B cell (primary cell): ENCODE measurements at regions not wholly inside any gene's neighbourhood (a gene's known extent, or its start where the extent isn't known, plus 50 kb on each side); places are given as distances from the start of the nearest gene placed in this dataset.
A peak's percentile ranks its signal among the peaks of the same experiment; 100 is the strongest.

Experiments used
- ATAC-seq: fragments of 200-7000 bp; cut with Tn5 transposase; one replicate; pipeline ENCODE4 v1.10.0; 2021; ENCODE audit warnings: low read depth, mild to moderate bottlenecking, moderate number of reproducible peaks, moderate library complexity
- CTCF ChIA-PET: fragments of 350-600 bp; sonication (Branson Sonifier 250); formaldehyde crosslinking; loops from one replicate; lab custom pipeline; 2021; ENCODE audit warnings: antibody characterized with exemption, inconsistent platforms; lab: Charles Lee
- POLR2A ChIA-PET: fragments of 350-600 bp; sonication (Branson Sonifier 250); formaldehyde crosslinking; loops from one replicate; lab custom pipeline; 2021; ENCODE audit warnings: antibody characterized with exemption; lab: Charles Lee
- DNase-seq: peaks from one replicate; pipeline ENCODE4 v3.0.0; 2013
- H2AFZ ChIP-seq: 2 replicates; pipeline ENCODE4 v1.6.1; 2012; ENCODE audit warnings: mild to moderate bottlenecking, low read depth, low read length; ENCODE audit not compliant: insufficient read depth, poor library complexity, severe bottlenecking
- H3K27ac ChIP-seq, 2 donors: 1 replicate in 1 of 2; 2 replicates in 1 of 2; pipeline ENCODE4 v1.5.1; 2012 to 2013; ENCODE audit warnings: low read length in 2 of 2, mild to moderate bottlenecking in 2 of 2, moderate library complexity in 1 of 2
- H3K27me3 ChIP-seq, 4 experiments: fragments of 200-600 bp in 1 of 4; sonication (generic) in 1 of 4; replicated peaks in 1 of 4; 1 replicate in 2 of 4; 2 replicates in 2 of 4; pipeline versions ENCODE4 v1.6.1 to v1.7.0; 2013 to 2016; ENCODE audit warnings: low read length in 3 of 4, mild to moderate bottlenecking in 2 of 4, mixed read lengths in 1 of 4, moderate library complexity in 1 of 4; ENCODE audit not compliant: insufficient read depth in 4 of 4, control insufficient read depth in 3 of 4; ENCODE audit errors: control extremely low read depth in 1 of 4
- H3K36me3 ChIP-seq, 2 experiments: replicated peaks in 1 of 2; 1 replicate in 1 of 2; 2 replicates in 1 of 2; pipeline versions ENCODE4 v1.6.1 to v1.7.1; 2013; ENCODE audit warnings: low read length in 1 of 2; ENCODE audit not compliant: insufficient read depth in 2 of 2, control insufficient read depth in 1 of 2; ENCODE audit errors: control extremely low read depth in 1 of 2, extremely low read depth in 1 of 2
- H3K4me1 ChIP-seq, 2 donors: fragments of 200-600 bp in 1 of 2; sonication (generic) in 1 of 2; 1 replicate in 1 of 2; 2 replicates in 1 of 2; pipeline versions ENCODE4 v1.5.1 to v1.6.1; 2013 to 2017; ENCODE audit warnings: low read length in 2 of 2; ENCODE audit not compliant: control insufficient read depth in 2 of 2, insufficient read depth in 2 of 2
- H3K4me2 ChIP-seq: replicated peaks from 2 replicates; pipeline ENCODE3; 2012; ENCODE audit warnings: mild to moderate bottlenecking, low read depth, low read length; ENCODE audit not compliant: poor library complexity, severe bottlenecking
- H3K4me3 ChIP-seq, 5 experiments: fragments of 200-600 bp in 1 of 5; sonication (generic) in 1 of 5; 1 replicate in 3 of 5; 2 replicates in 2 of 5; pipeline versions ENCODE4 v1.5.1 to v1.7.0; 2011 to 2016; ENCODE audit warnings: low read length in 4 of 5, mild to moderate bottlenecking in 4 of 5, low read depth in 2 of 5, control low read depth in 1 of 5, moderate library complexity in 1 of 5; ENCODE audit not compliant: insufficient read depth in 1 of 5; ENCODE audit errors: control extremely low read depth in 1 of 5, extremely low read depth in 1 of 5
- H3K79me2 ChIP-seq: fragments of 200-600 bp; sonication (generic); one replicate; pipeline ENCODE4 v1.6.0; 2016; ENCODE audit warnings: low read length; ENCODE audit not compliant: control insufficient read depth, insufficient read depth
- H3K9ac ChIP-seq: fragments of 200-600 bp; sonication (generic); 2 replicates; pipeline ENCODE4 v1.6.1; 2017; ENCODE audit warnings: mild to moderate bottlenecking, low read length, moderate library complexity
- H3K9me3 ChIP-seq, 3 donors: one replicate each; pipeline versions ENCODE4 v1.6.1 to v1.7.1; 2013; ENCODE audit warnings: low read length in 2 of 3; ENCODE audit not compliant: control insufficient read depth in 2 of 3, insufficient read depth in 1 of 3; ENCODE audit errors: control extremely low read depth in 1 of 3
- H4K20me1 ChIP-seq: 2 replicates; pipeline ENCODE4 v1.6.0; 2012; ENCODE audit warnings: mild to moderate bottlenecking, low read length; ENCODE audit not compliant: insufficient read depth, control insufficient read depth, poor library complexity, severe bottlenecking
- H3K27ac Mint-ChIP-seq: one replicate; pipeline ENCODE4 v1.8.0; 2021; ENCODE audit warnings: mixed read lengths
- H3K27me3 Mint-ChIP-seq: one replicate; pipeline ENCODE4 v1.8.0; 2021; ENCODE audit warnings: mixed read lengths
- H3K4me1 Mint-ChIP-seq: one replicate; pipeline ENCODE4 v1.8.0; 2021; ENCODE audit warnings: mixed read lengths
- H3K4me3 Mint-ChIP-seq: one replicate; pipeline ENCODE4 v1.8.0; 2021; ENCODE audit warnings: mixed read lengths
- H3K9me3 Mint-ChIP-seq: one replicate; pipeline ENCODE4 v1.8.0; 2022; ENCODE audit warnings: mixed read lengths; ENCODE audit not compliant: insufficient read depth
- CTCF ChIP-seq: fragments of 200-600 bp; IDR thresholded peaks from one replicate; pipeline ENCODE4 v1.8.0; 2022; ENCODE audit warnings: antibody characterized with exemption, mild to moderate bottlenecking
- EZH2 ChIP-seq: IDR thresholded peaks from 2 replicates; pipeline ENCODE4 v1.6.1; 2012; ENCODE audit warnings: borderline replicate concordance, low read depth, mild to moderate bottlenecking, moderate library complexity, low read length; ENCODE audit not compliant: insufficient read depth, poor library complexity, severe bottlenecking
- WGBS: methylation state at CpG from one replicate; pipeline ENCODE4 v1.1.5; 2013; ENCODE audit warnings: missing lambda C conversion rate; ENCODE audit not compliant: insufficient coverage; 5-methylcytosine and 5-hydroxymethylcytosine counted together
- intact Hi-C: fragments of 100-400 bp; cut with micrococcal nuclease; formaldehyde crosslinking; loops from one replicate; pipeline ENCODE4 v1.10.0; 2022

GRCh38 chr7:148535217-148535616, 55.3 kb upstream of the C7orf33 start:
- ATAC-seq = no peak
- H3K4me1 Mint-ChIP-seq = peaks cover 7% of the 10 kb centered on the region
- H3K27me3 ChIP-seq = no peaks in the 10 kb centered on the region
- DNase-seq = peak; percentile 35
- peaks cover 3 to 4% of the 10 kb centered on the region in 2 donors for H3K4me1 ChIP-seq
- H3K79me2 ChIP-seq = no peaks in the 10 kb centered on the region
- ChIA-PET CTCF (no interaction called here), POLR2A (no interaction called here)
- TF ChIP-seq EZH2 = no peak
- no peak for TF ChIP-seq CTCF
- H3K27ac Mint-ChIP-seq = no peak overlapping the region
- H3K9ac ChIP-seq = no peak overlapping the region
- no peaks in the 10 kb centered on the region for H3K9me3 Mint-ChIP-seq
- H3K36me3 ChIP-seq = no peaks in the 10 kb centered on the region
- no peaks in the 10 kb centered on the region for H4K20me1 ChIP-seq
- intact Hi-C loops = no loop called here
- H3K4me2 ChIP-seq = peak overlapping the region; percentile 39
- peak overlapping the region; percentile 48 for H3K4me3 Mint-ChIP-seq
- no peak overlapping the region for H3K4me3 ChIP-seq
- no peaks in the 10 kb centered on the region for H3K9me3 ChIP-seq
- WGBS = 1% methylated on average over 9 of the region's 9 CpGs
- peaks cover 3% of the 10 kb centered on the region for H3K27me3 Mint-ChIP-seq
- H2AFZ ChIP-seq = peak overlapping the region; percentile 55
- H3K27ac ChIP-seq = no peak overlapping the region

DNA sequence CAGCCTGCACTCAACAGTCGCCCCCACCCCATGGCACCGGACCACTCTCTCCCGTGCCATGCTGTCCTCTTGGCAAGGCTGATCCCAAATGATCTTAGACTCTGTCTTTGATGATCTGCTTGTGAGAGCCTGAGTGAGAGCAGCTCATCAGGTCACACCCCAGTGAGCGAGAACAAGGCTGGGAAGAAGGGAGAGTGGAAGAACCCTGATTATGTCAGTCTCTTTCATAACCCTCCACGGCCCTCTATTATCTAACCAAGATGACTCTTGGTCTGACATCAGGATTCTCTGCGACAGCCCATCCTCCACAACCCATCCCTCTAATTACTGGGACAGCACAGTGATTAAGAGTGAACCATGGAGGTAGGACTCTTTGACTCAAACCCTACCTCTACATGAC, 53.1 kb upstream of the C7orf33 start:
- H3K4me1 Mint-ChIP-seq = peaks cover 7% of the 10 kb centered on the region
- no peak overlapping the region for H3K4me2 ChIP-seq
- no peaks in the 10 kb centered on the region for H4K20me1 ChIP-seq
- H3K4me3 Mint-ChIP-seq = no peak overlapping the region
- H3K27ac ChIP-seq = no peak overlapping the region
- ATAC-seq (no peak), DNase-seq (no peak)
- 91% methylated on average over 4 of the region's 6 CpGs for WGBS
- H3K27me3 ChIP-seq = no peaks in the 10 kb centered on the region
- ChIA-PET CTCF (interaction anchor here (2.4 kb wide), 1 partner anchor 9 kb away, joined by 5 read pairs; no protein-coding TSS in a partner anchor), POLR2A (no interaction called here)
- no peak overlapping the region for H3K9ac ChIP-seq
- H2AFZ ChIP-seq = no peak overlapping the region
- H3K79me2 ChIP-seq = no peaks in the 10 kb centered on the region
- no peak overlapping the region for H3K27ac Mint-ChIP-seq
- no peaks in the 10 kb centered on the region for H3K9me3 ChIP-seq
- intact Hi-C loops = no loop called here
- H3K4me3 ChIP-seq = no peak overlapping the region
- H3K27me3 Mint-ChIP-seq = peaks cover 3% of the 10 kb centered on the region
- H3K9me3 Mint-ChIP-seq = no peaks in the 10 kb centered on the region
- no peaks in the 10 kb centered on the region for H3K36me3 ChIP-seq
- TF ChIP-seq EZH2 (no peak), CTCF (no peak)
- H3K4me1 ChIP-seq = peaks cover 3 to 4% of the 10 kb centered on the region in 2 donors
